Brain pericyte (primary cell): ENCODE measurements at regions not wholly inside any gene's neighbourhood (a gene's known extent, or its start where the extent isn't known, plus 50 kb on each side); places are given as distances from the start of the nearest gene placed in this dataset.

Experiments used
- DNase-seq: peaks from one replicate; pipeline ENCODE4 v3.0.0-alpha.2; 2012; ENCODE audit warnings: low read depth, low spot score

DNA sequence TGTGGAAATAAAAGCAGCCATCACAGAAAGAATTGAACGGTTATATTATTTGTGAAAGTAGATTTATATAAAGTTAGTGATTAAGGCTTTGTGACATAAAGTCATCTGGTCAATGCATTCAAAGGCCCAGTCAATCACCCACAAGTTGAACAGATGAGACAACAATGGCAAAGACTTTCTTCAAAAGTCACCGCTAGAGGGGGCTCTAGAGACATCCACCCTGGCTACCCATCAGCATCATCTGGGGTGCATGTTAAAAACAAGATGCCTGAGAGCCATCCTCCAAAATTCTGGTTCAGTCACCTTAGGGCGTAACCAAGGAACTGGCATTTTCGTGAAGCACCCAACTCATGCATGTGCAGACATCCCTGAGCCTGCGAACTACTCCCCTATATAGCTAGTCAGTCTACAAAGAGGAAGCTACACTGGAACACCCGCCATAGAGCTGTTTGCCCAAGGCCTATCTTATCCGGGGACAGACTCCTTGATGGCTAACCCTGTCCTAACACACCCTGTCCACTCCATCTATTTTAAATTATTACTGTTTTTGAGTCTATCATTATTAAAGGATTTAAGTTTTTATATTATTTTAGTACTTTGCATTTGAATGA, 970.5 kb downstream of the UQCRFS1 start:
- no peak for DNase-seq

GRCh38 chr19:28239270-28239669, 973.7 kb downstream of the UQCRFS1 start:
- no peak for DNase-seq

GRCh38 chr19:28238270-28238820, 974.6 kb downstream of the UQCRFS1 start:
- no peak for DNase-seq

DNA sequence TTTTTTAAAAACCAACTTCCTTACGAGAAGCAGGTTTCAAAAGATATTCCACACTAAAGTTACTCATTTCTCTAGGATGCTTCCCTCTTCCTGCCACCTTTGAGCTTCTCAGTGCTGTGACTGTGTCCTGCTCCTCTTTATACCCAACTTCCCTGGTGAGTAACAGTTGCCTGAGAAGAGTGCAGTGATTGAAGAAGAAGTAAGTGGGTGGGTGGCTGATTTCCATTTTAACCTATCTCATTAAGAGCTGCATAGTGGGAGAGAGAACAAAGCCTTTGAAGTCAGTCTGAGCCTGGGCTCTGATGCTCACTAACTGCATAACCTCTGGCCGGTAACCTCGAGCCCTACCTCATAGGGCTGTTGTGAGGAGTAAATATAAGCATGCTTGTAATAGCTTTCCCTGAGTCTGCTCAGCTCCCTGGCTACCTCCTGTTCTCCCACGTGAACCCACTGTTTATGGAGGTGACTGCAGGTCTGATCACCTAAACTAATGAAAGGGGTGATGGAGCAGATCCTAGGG, 977.3 kb downstream of the UQCRFS1 start:
- no peak for DNase-seq

DNA sequence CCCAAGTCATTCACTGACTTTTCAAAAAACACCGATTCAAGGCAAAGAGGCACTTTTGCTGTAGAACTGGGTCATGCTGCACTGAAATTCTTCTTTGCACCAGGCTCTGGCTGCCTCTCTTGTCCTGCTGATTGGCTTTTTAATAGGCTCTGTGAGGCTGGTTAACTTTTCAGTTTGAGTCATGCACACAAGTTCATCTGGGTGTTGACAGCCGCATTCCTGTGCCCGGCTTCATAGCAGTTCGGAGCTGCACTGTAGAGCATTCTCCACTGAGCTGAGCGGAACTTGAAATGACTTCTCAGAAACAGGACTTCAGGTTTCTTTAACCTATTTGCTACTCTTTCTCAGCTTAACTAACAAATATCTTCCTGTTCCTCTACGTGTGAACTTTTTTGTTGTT, 978.3 kb downstream of the UQCRFS1 start:
- no peak for DNase-seq

GRCh38 chr19:28228854-28229253, 984.1 kb downstream of the UQCRFS1 start:
- no peak for DNase-seq

DNA sequence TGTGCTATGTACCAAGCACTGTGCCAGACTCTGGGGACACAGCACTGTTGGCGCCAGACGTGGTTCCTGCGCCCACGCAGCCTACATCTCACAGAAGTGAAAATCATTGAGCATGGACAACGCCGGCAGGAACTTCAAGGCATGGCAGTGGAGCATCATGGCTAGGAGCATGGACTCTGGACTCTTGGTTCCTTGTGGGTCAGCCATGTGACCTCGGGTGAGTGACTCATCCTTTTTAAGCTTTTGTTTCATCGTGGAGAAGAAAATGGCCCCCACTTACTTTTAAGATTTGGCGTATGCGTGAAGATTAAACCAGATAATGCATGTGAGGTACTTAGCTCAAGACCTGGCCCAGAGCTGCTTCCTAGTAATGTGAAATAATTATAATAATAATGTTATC, 988.5 kb downstream of the UQCRFS1 start:
- no peak for DNase-seq

DNA sequence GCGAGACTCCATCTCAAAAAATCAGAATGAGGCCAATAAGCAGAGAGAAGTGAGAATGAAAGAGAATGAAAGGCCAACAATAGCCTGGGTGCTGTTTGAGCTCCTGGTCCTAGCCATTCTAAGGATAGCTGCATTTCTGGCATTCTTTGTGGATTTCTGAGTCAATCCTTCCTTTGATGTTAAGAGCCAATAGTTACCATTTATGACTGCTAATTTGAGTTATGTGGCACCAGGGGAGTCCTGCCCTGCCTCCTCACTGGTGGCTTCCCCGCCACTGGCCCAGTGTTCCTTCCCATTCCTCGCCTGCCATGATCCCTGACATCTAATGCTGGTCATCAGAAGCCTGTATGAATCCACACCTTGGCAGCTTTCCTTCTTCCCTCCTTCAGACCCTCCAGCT, 991.2 kb downstream of the UQCRFS1 start:
- no peak for DNase-seq

DNA sequence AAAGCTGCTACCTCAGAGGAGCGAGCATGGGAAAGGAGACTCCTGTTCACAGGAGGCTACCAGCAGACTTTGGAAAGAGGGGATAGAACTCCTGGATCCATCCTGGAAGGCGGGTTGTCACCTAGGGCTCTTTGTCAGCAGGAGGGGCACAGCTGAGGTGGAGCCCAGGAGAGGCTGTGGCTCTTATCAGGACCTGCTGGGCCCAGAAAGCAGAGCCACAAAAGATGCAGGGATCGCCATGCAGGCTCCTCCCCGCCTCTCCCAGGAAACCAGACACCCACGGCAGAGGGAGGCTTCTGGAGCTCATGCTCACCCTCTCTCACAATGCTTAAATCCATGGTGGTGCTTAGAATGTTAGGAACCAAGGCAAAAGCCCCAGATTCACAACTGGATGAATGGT, 994.2 kb downstream of the UQCRFS1 start:
- DNase-seq, result no peak

DNA sequence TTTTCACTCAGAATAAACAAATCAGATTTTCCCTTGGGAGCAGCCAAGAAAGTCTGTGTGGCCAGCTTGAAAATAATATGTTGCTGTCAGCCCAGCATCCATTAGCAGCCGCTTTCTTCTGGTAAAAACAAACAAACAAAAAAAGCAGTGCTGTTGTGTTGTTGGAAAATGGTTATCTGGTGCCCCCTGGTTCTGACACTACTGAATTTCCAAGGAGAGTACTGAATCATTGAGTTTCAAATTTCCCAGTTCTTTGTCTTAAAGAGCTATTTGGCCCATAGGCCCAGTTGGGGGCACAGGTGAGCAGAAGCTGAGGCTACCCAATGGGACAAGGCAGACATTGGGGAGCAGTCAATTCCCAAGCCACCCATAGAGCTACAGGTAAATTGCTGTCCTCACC, 995.9 kb downstream of the UQCRFS1 start:
- no peak for DNase-seq

GRCh38 chr19:28213470-28214082, 999.4 kb downstream of the UQCRFS1 start:
- DNase-seq, result no peak

- no peak for DNase-seq
Observed at GRCh38 chr19:28210886-28211285, 1002.1 kb downstream of the UQCRFS1 start.

GRCh38 chr19:28208745-28209144, 1004.2 kb downstream of the UQCRFS1 start:
- no peak for DNase-seq

GRCh38 chr19:28207244-28207643, 1005.7 kb downstream of the UQCRFS1 start:
- DNase-seq, result no peak

DNA sequence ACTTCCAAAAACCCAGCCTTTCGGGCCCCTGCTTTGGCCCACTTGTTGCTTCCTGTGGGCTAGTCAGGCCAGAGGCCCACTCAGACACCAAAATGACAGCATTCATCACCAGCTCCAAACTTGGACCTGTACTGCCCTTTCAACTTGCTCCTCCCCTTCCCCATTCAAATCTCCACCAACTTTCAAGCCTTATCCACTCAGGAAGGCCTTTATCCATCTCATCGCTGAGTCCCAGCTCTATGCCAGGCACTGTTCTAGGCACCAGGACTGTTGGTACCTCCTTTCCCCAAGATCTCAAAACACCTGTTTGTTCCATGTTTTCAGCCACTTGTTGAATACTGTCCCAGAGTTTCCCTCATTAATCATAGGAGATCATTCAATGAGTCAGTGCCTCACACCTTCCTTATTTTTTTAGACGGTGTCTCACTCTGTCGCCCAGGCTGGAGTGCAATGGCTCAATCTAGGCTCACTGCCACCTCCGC, 1011.4 kb downstream of the UQCRFS1 start:
- DNase-seq, result no peak

DNA sequence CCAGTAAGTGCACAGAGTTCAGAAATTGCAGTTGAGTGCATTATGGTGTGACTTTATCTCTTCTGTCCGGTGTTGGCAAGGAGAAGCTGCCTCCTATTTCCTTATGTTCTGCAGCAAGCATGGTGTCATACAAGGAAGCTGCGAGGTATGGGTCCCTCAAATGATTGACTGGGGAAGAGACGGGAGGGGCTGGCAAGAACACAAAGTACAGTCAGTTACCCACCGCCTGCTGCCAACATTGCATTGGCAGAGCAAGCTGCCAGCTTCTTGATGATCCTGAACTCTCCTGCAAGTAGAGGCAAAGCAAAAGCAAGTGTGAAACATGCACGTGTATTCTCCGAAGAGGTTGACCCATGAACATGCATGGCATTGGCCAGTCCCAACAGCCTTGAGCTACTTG, 1013.6 kb downstream of the UQCRFS1 start:
- no peak for DNase-seq

GRCh38 chr19:28196961-28197360, 1016.0 kb downstream of the UQCRFS1 start:
- DNase-seq, result no peak

DNA sequence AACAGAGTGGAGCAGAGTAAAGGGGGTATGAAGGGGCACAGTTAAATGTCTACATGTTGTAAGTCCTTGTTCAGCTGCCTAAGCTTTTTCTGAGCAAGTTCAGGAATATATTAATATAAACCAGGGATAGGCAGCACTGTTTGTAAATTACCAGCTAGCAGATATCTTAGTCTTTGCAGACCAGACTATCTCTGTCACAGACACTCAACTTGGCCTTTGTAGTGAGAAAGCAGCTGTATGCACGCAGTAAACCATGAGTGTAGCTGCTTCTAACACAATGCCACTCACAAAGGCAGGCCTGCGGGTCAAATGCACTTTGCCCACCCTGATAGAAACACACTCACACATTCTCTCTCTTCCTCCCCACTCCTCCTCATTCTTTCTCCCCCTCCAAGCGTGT, 1016.9 kb downstream of the UQCRFS1 start:
- DNase-seq, result no peak

- DNase-seq, result no peak
Observed at GRCh38 chr19:28185646-28186045, 1027.3 kb downstream of the UQCRFS1 start.

GRCh38 chr19:28184997-28185396, 1028.0 kb downstream of the UQCRFS1 start:
- DNase-seq, result no peak

GRCh38 chr19:28176193-28176592, 1036.8 kb downstream of the UQCRFS1 start:
- DNase-seq, result no peak

- no peak for DNase-seq
Observed at GRCh38 chr19:28171983-28172382, 1041.0 kb downstream of the UQCRFS1 start.

DNA sequence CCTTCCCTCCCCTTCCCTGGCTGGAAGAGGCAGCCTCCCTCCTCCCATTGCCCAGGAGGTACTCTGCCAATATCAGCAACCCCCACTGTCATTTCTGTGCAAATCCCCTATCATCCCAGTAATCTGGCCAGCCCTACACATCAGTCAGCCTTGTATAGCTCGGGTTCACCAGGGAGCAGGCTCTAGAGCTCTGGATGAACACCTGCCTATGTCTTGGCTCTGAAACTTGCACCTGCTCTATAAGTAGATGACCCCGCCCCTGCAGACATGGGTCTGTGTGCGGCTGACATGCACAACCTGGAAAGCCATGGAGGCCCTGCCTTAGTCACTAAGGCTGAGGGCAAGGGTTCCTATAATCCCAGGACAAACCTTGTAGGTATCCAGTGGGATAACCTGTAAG, 1042.9 kb downstream of the UQCRFS1 start:
- no peak for DNase-seq
